HCT116 (cell line): ENCODE measurements at regions not wholly inside any gene's neighbourhood (a gene's known extent, or its start where the extent isn't known, plus 50 kb on each side); places are given as distances from the start of the nearest gene placed in this dataset.

Source experiments
- ATAC-seq: fragments of 200-7000 bp; cut with Tn5 transposase; 2 replicates; pipeline ENCODE4 v1.9.1; 2020; ENCODE audit warnings: mild to moderate bottlenecking, moderate library complexity
- BruUV-seq: library from RNA; stranded (reverse); fragments of 400-500 nt; replicated peaks from 2 replicates; lab custom pipeline; 2021; lab: Mats Ljungman, UMichigan
- CTCF ChIA-PET: fragments of 300-600 bp; sonication (Branson Sonifier 250); formaldehyde crosslinking; loops from one replicate; lab custom pipeline; 2021; ENCODE audit warnings: antibody characterized with exemption; lab: Charles Lee
- POLR2A ChIA-PET: fragments of 300-600, 350-600 bp; sonication (Branson Sonifier 250); formaldehyde crosslinking; loops from one replicate; lab custom pipeline; 2021; ENCODE audit warnings: antibody characterized with exemption; lab: Charles Lee
- RAD21 ChIA-PET, 2 experiments: fragments of 300-600 bp; sonication (Branson Sonifier 250); formaldehyde crosslinking; loops; one replicate each; lab custom pipeline; 2023; ENCODE audit warnings: low total read pairs in 2 of 2; ENCODE audit not compliant: uncharacterized antibody in 2 of 2, unreplicated experiment in 2 of 2, low non-redundant PET in 1 of 2; lab: Charles Lee
- DNase-seq: peaks from one replicate; pipeline ENCODE4 v3.0.0-alpha.2; 2010; ENCODE audit warnings: low read depth, low spot score
- H2AFZ ChIP-seq: fragments of 200-600 bp; shearing (Covaris generic), sonication (generic); 2 replicates; pipeline ENCODE4 v1.6.1; 2017; ENCODE audit warnings: low read depth, mixed run types, mixed read lengths, antibody characterized with exemption, low read length; ENCODE audit not compliant: poor library complexity, severe bottlenecking
- H3K27ac ChIP-seq: 2 replicates; pipeline ENCODE4 v1.5.1; 2012; ENCODE audit warnings: low read depth, low read length
- H3K27me3 ChIP-seq: fragments of 200-600 bp; sonication (generic); 2 replicates; pipeline ENCODE4 v1.6.1; 2016; ENCODE audit warnings: mixed run types, low read length, mixed read lengths; ENCODE audit not compliant: insufficient read depth
- H3K36me3 ChIP-seq, 2 experiments: fragments of 200-500 bp in 1 of 2; fragments of 200-600 bp in 1 of 2; sonication (Bioruptor generic) in 1 of 2; sonication (generic) in 1 of 2; 2 replicates each; pipeline versions ENCODE4 v1.5.1 to v1.6.1; 2014 to 2016; ENCODE audit warnings: low read length in 2 of 2, inconsistent platforms in 1 of 2, mixed read lengths in 1 of 2, mixed run types in 1 of 2; ENCODE audit not compliant: insufficient read depth in 2 of 2, control insufficient read depth in 1 of 2
- H3K4me1 ChIP-seq, 2 experiments: fragments of 200-600 bp in 1 of 2; sonication (generic) in 1 of 2; 2 replicates each; pipeline versions ENCODE4 v1.5.1 to v1.6.1; 2012 to 2017; ENCODE audit warnings: low read length in 2 of 2, inconsistent platforms in 1 of 2, mild to moderate bottlenecking in 1 of 2, mixed read lengths in 1 of 2, mixed run types in 1 of 2, moderate library complexity in 1 of 2; ENCODE audit not compliant: insufficient read depth in 2 of 2, control insufficient read depth in 1 of 2
- H3K4me2 ChIP-seq: fragments of 200-600 bp; sonication (generic); 2 replicates; pipeline ENCODE4 v1.6.1; 2017; ENCODE audit warnings: mixed run types, low read length, mixed read lengths
- H3K4me3 ChIP-seq, 2 experiments: fragments of 200-600 bp in 1 of 2; sonication (generic) in 1 of 2; replicated peaks in 1 of 2; 2 replicates each; pipeline ENCODE4 v1.5.1; 2011 to 2016; ENCODE audit warnings: low read length in 2 of 2, control low read depth in 1 of 2, low read depth in 1 of 2, mild to moderate bottlenecking in 1 of 2, mixed read lengths in 1 of 2, mixed run types in 1 of 2
- H3K79me2 ChIP-seq: fragments of 200-600 bp; sonication (generic); 2 replicates; pipeline ENCODE4 v1.6.1; 2017; ENCODE audit warnings: mild to moderate bottlenecking, mixed run types, low read length, moderate library complexity, mixed read lengths; ENCODE audit not compliant: insufficient read depth
- H3K9ac ChIP-seq: fragments of 200-600 bp; sonication (generic); 2 replicates; pipeline ENCODE4 v1.6.1; 2016; ENCODE audit warnings: low read length, mixed read lengths
- H3K9me2 ChIP-seq: fragments of 200-600 bp; sonication (generic), shearing (Covaris generic); 2 replicates; pipeline ENCODE4 v1.6.1; 2017; ENCODE audit warnings: mixed run types, mild to moderate bottlenecking, moderate library complexity; ENCODE audit not compliant: insufficient read depth
- H3K9me3 ChIP-seq, 2 experiments: fragments of 200-500 bp in 1 of 2; fragments of 200-600 bp in 1 of 2; sonication (Bioruptor generic) in 1 of 2; sonication (generic) in 1 of 2; 2 replicates each; pipeline ENCODE4 v1.6.1; 2014 to 2017; ENCODE audit warnings: low read length in 2 of 2, mixed read lengths in 2 of 2, inconsistent platforms in 1 of 2, low read depth in 1 of 2, mild to moderate bottlenecking in 1 of 2, mixed run types in 1 of 2, moderate library complexity in 1 of 2; ENCODE audit not compliant: control insufficient read depth in 1 of 2, insufficient read depth in 1 of 2
- H4K20me1 ChIP-seq: fragments of 200-600 bp; sonication (generic), shearing (Covaris generic); 2 replicates; pipeline ENCODE4 v1.6.1; 2017; ENCODE audit warnings: mixed run types, mild to moderate bottlenecking, moderate library complexity; ENCODE audit not compliant: insufficient read depth
- CBX3 ChIP-seq: IDR thresholded peaks from 2 replicates; pipeline ENCODE4 v1.6.1; 2012; ENCODE audit warnings: low read depth
- CEBPB ChIP-seq: IDR thresholded peaks from 2 replicates; pipeline ENCODE4 v1.6.1; 2012; ENCODE audit warnings: low read depth
- CTCF ChIP-seq, 3 experiments: fragments of 200-600 bp in 1 of 3; sonication (generic) in 1 of 3; IDR thresholded peaks in 2 of 3; conservative IDR thresholded peaks in 1 of 3; 2 replicates each; pipeline ENCODE4 v1.5.1; 2012 to 2017; ENCODE audit warnings: low read depth in 2 of 3, low read length in 2 of 3, antibody characterized with exemption in 1 of 3, borderline replicate concordance in 1 of 3, control low read depth in 1 of 3, mild to moderate bottlenecking in 1 of 3, mixed read lengths in 1 of 3, mixed run types in 1 of 3, moderate library complexity in 1 of 3; ENCODE audit not compliant: insufficient read depth in 1 of 3
- EGR1 ChIP-seq: IDR thresholded peaks from 2 replicates; pipeline ENCODE4 v1.6.1; 2012; ENCODE audit warnings: low read depth
- ELF1 ChIP-seq: IDR thresholded peaks from 2 replicates; pipeline ENCODE4 v1.6.1; 2012; ENCODE audit warnings: low read depth, borderline replicate concordance
- EZH2 ChIP-seq: fragments of 200-600 bp; sonication (generic); IDR thresholded peaks from 2 replicates; pipeline ENCODE4 v1.6.1; 2017; ENCODE audit warnings: antibody characterized with exemption, mixed run types
- EZH2phosphoT487 ChIP-seq: fragments of 200-600 bp; IDR thresholded peaks from 2 replicates; pipeline ENCODE4 v1.6.1; 2018; ENCODE audit warnings: antibody characterized with exemption, borderline replicate concordance
- FOSL1 ChIP-seq: IDR thresholded peaks from 2 replicates; pipeline ENCODE4 v1.6.1; 2012; ENCODE audit warnings: low read depth
- JUND ChIP-seq: IDR thresholded peaks from 2 replicates; pipeline ENCODE4 v1.6.1; 2012
- POLR2A ChIP-seq: IDR thresholded peaks from 2 replicates; pipeline ENCODE4 v1.7.0; 2011; ENCODE audit warnings: borderline replicate concordance; ENCODE audit not compliant: insufficient read depth, insufficient read length; ENCODE audit errors: extremely low read depth
- RAD21 ChIP-seq: IDR thresholded peaks from 2 replicates; pipeline ENCODE4 v1.6.1; 2012; ENCODE audit warnings: low read depth, mild to moderate bottlenecking
- SIN3A ChIP-seq: IDR thresholded peaks from 2 replicates; pipeline ENCODE4 v1.6.1; 2012; ENCODE audit warnings: low read depth
- SP1 ChIP-seq: IDR thresholded peaks from 2 replicates; pipeline ENCODE4 v1.6.1; 2012; ENCODE audit warnings: low read depth
- YY1 ChIP-seq: IDR thresholded peaks from 2 replicates; pipeline ENCODE4 v1.6.1; 2011; ENCODE audit warnings: low read length, low read depth, moderate library complexity, mild to moderate bottlenecking; ENCODE audit not compliant: insufficient replicate concordance; ENCODE audit errors: extremely low read depth
- ZFX ChIP-seq: fragments of 450-650 bp; IDR thresholded peaks from 2 replicates; pipeline ENCODE4 v1.6.1; 2017
- intact Hi-C: fragments of 100-400 bp; cut with micrococcal nuclease; formaldehyde crosslinking; loops from 2 replicates; pipeline ENCODE4 v1.10.0; 2022

GRCh38 chr1:208430220-208430619, 186.0 kb upstream of the PLXNA2 start:
- no peaks in the 10 kb centered on the region for H3K9me2 ChIP-seq
- H3K9ac ChIP-seq = no peak overlapping the region
- H3K4me2 ChIP-seq = no peak overlapping the region
- no peak for TF ChIP-seq ELF1
- no peak for TF ChIP-seq EGR1
- no peak for TF ChIP-seq POLR2A
- no peak for TF ChIP-seq RAD21
- intact Hi-C loops = no loop called here
- ChIA-PET CTCF (no interaction called here), RAD21 (no interaction called here), POLR2A (no interaction called here)
- H3K36me3 ChIP-seq = no peaks in the 10 kb centered on the region
- no peak overlapping the region for H3K27ac ChIP-seq
- no TSS peak for BruUV-seq
- peaks cover 12% of the 10 kb centered on the region; the same call in 1 of the 2 replicates for H3K27me3 ChIP-seq
- no peak for DNase-seq
- H3K4me3 ChIP-seq = no peak overlapping the region
- H3K79me2 ChIP-seq = no peaks in the 10 kb centered on the region
- no peak for ATAC-seq
- no peaks in the 10 kb centered on the region for H3K9me3 ChIP-seq
- H2AFZ ChIP-seq = no peak overlapping the region
- no peaks in the 10 kb centered on the region for H3K4me1 ChIP-seq
- H4K20me1 ChIP-seq = no peaks in the 10 kb centered on the region

- Histone ChIP-seq H3K4me1 (no peaks in the 10 kb centered on the region), H3K9ac (no peak overlapping the region), H3K36me3 (no peaks in the 10 kb centered on the region), H2AFZ (no peak overlapping the region)
- no peak for ATAC-seq
- CTCF ChIA-PET = no interaction called here
- POLR2A ChIA-PET = no interaction called here
- TF ChIP-seq JUND (no peak), ELF1 (no peak), CEBPB (no peak), CTCF (IDR thresholded peaks at IDR 0.05 in 2 of 3, conservative IDR thresholded peaks at IDR 0.05 in 1 of 3; ENCODE audit: borderline replicate concordance in 1 of 3, insufficient read depth in 1 of 3, low read depth in 2 of 3, low read length in 2 of 3) (no peak), YY1 (no peak), RAD21 (no peak), CBX3 (no peak), EZH2 (no peak), FOSL1 (no peak), POLR2A (no peak), SP1 (no peak), EZH2phosphoT487 (no peak), SIN3A (no peak), ZFX (no peak)
- TF ChIP-seq, all 23 proteins: peak for 0
- Histone ChIP-seq H3K4me3 (no peak overlapping the region), H3K4me2 (no peak overlapping the region), H3K27me3 (peaks cover 12% of the 10 kb centered on the region; the same call in 1 of the 2 replicates), H3K27ac (no peak overlapping the region), H3K79me2 (no peaks in the 10 kb centered on the region), H3K9me3 (no peaks in the 10 kb centered on the region), H3K9me2 (no peaks in the 10 kb centered on the region), H4K20me1 (no peaks in the 10 kb centered on the region)
- intact Hi-C loops = no loop called here
- no peak for DNase-seq
- RAD21 ChIA-PET = no interaction called here
- no TSS peak for BruUV-seq
Observed at GRCh38 chr1:208431721-208432120, 187.5 kb upstream of the PLXNA2 start.
